GM23248 (cell line): ENCODE measurements at regions not wholly inside any gene's neighbourhood (a gene's known extent, or its start where the extent isn't known, plus 50 kb on each side); places are given as distances from the start of the nearest gene placed in this dataset.

Source experiments
- DNase-seq: peaks from one replicate; pipeline ENCODE4 v3.0.0-alpha.2; 2015
- H2AFZ ChIP-seq: fragments of 200-600 bp; sonication (generic); 2 replicates; pipeline ENCODE4 v1.6.1; 2016; ENCODE audit warnings: antibody characterized with exemption
- H3F3A ChIP-seq: fragments of 200-600 bp; sonication (generic); 2 replicates; pipeline ENCODE4 v1.6.1; 2016; ENCODE audit warnings: mild to moderate bottlenecking, antibody characterized with exemption, mixed run types; ENCODE audit not compliant: insufficient read depth
- H3K27ac ChIP-seq: fragments of 200-600 bp; sonication (generic); 2 replicates; pipeline ENCODE4 v1.5.1; 2016; ENCODE audit warnings: mild to moderate bottlenecking
- H3K27me3 ChIP-seq: fragments of 200-600 bp; sonication (generic); replicated peaks from 2 replicates; pipeline ENCODE4 v1.6.1; 2016; ENCODE audit warnings: mild to moderate bottlenecking; ENCODE audit not compliant: insufficient read depth
- H3K36me3 ChIP-seq: fragments of 200-600 bp; sonication (generic); 2 replicates; pipeline ENCODE4 v1.6.1; 2016; ENCODE audit warnings: low read depth, mild to moderate bottlenecking
- H3K4me1 ChIP-seq: fragments of 200-600 bp; sonication (generic); 2 replicates; pipeline ENCODE4 v1.6.1; 2016; ENCODE audit warnings: mild to moderate bottlenecking; ENCODE audit not compliant: insufficient read depth
- H3K4me2 ChIP-seq: fragments of 200-600 bp; sonication (generic); one replicate; pipeline ENCODE4 v1.6.1; 2016; ENCODE audit warnings: mild to moderate bottlenecking; ENCODE audit not compliant: unreplicated experiment
- H3K4me3 ChIP-seq: fragments of 200-600 bp; sonication (generic); 2 replicates; pipeline ENCODE4 v1.5.1; 2016; ENCODE audit warnings: mild to moderate bottlenecking
- H3K79me2 ChIP-seq: fragments of 200-600 bp; sonication (generic); 2 replicates; pipeline ENCODE4 v1.6.1; 2016; ENCODE audit warnings: mild to moderate bottlenecking; ENCODE audit not compliant: insufficient read depth
- H3K9ac ChIP-seq: fragments of 200-600 bp; sonication (generic); 2 replicates; pipeline ENCODE4 v1.6.1; 2016; ENCODE audit warnings: mild to moderate bottlenecking
- H3K9me2 ChIP-seq: fragments of 200-600 bp; sonication (generic); 2 replicates; pipeline ENCODE4 v1.6.1; 2016; ENCODE audit warnings: mixed run types, mild to moderate bottlenecking, moderate library complexity; ENCODE audit not compliant: insufficient read depth
- H3K9me3 ChIP-seq: fragments of 200-600 bp; sonication (generic); one replicate; pipeline ENCODE4 v1.6.1; 2017; ENCODE audit warnings: low read depth
- H4K20me1 ChIP-seq: fragments of 200-600 bp; sonication (generic); 2 replicates; pipeline ENCODE4 v1.6.0; 2016; ENCODE audit not compliant: insufficient read depth
- EZH2 ChIP-seq: fragments of 200-600 bp; sonication (generic); IDR thresholded peaks from 2 replicates; pipeline ENCODE4 v1.6.1; 2018; ENCODE audit warnings: antibody characterized with exemption, mild to moderate bottlenecking; ENCODE audit not compliant: insufficient read depth, poor library complexity, severe bottlenecking
- EZH2phosphoT487 ChIP-seq: fragments of 200-600 bp; sonication (generic); IDR thresholded peaks from 2 replicates; pipeline ENCODE4 v1.6.1; 2018; ENCODE audit warnings: antibody characterized with exemption, moderate library complexity, mild to moderate bottlenecking, low read depth; ENCODE audit not compliant: insufficient read depth
- WGBS, 2 experiments: methylation state at CpG; one replicate each; pipeline ENCODE4 v1.1.6; 2015 to 2017; ENCODE audit warnings: low lambda C conversion rate in 2 of 2, low coverage in 1 of 2; ENCODE audit errors: missing lambda C conversion rate in 2 of 2; 5-methylcytosine and 5-hydroxymethylcytosine counted together
- in situ Hi-C: fragments of 300-500 bp; cut with MboI; formaldehyde crosslinking; loops from 2 replicates; pipeline ENCODE4 v1.15.0; 2020

DNA sequence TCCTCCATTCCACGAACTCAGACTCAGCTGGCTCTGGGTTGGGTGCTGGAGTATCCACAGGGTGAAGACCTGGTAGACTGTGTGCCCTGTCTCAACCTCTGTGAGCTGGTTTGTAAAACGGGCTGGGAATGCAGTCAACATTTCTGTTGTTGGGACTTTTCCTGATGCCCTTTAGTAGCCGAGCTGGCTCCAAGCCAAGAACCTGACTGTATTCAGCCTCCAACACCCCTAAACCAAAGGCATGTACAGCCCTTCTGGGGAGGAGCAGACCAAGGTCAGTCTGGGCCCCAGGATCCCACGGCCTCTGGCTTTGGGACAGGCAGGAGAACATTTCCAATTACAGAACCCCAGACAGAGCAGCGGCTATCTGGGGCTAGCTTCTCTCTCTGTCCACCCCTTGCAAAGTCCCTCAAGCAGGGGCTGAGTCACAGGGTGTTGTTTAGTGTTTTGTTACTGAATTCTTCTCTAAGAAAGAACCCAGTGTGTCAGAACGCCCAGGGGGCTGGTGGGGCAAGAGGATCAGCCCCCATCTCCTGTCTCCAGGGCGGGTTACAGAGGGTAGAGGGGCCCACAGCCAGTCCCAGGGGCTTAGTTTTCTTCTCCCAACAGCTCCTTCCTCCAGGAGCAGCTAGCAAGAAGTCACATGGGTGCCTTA is 56.8 kb upstream of the SLC6A6 start:
- Histone ChIP-seq H2AFZ (no peak overlapping the region; the same call in 1 of the 2 replicates), H3K27ac (no peak overlapping the region)
- DNase-seq = peak; percentile 61

GRCh38 chr3:14346191-14346590 is 56.2 kb upstream of the SLC6A6 start:
- in situ Hi-C loops = no loop called here
- Histone ChIP-seq H3K27ac (no peak overlapping the region), H4K20me1 (no peaks in the 10 kb centered on the region), H3K36me3 (no peaks in the 10 kb centered on the region), H3F3A (no peaks in the 10 kb centered on the region), H3K9me2 (no peaks in the 10 kb centered on the region), H3K9me3 (no peaks in the 10 kb centered on the region), H3K9ac (no peak overlapping the region), H3K4me2 (no peak overlapping the region), H2AFZ (no peak overlapping the region; the same call in 1 of the 2 replicates), H3K4me3 (no peak overlapping the region), H3K27me3 (peaks cover 11% of the 10 kb centered on the region; the same call in 1 of the 2 replicates), H3K79me2 (no peaks in the 10 kb centered on the region), H3K4me1 (no peaks in the 10 kb centered on the region)
- TF ChIP-seq EZH2 = no peak
- no peak for TF ChIP-seq EZH2phosphoT487
- DNase-seq = no peak
- WGBS, 2 experiments = 69 to 74% methylated on average over 9 of the region's 9 CpGs

More for the DNA sequence above, 56.8 kb upstream of the SLC6A6 start:
- Histone ChIP-seq H3K4me1 (no peaks in the 10 kb centered on the region), H3K36me3 (no peaks in the 10 kb centered on the region), H3K9ac (no peak overlapping the region), H3F3A (no peaks in the 10 kb centered on the region), H3K4me2 (no peak overlapping the region), H3K27me3 (peaks cover 11% of the 10 kb centered on the region; the same call in 1 of the 2 replicates), H3K4me3 (no peak overlapping the region), H4K20me1 (no peaks in the 10 kb centered on the region), H3K9me2 (no peaks in the 10 kb centered on the region), H3K79me2 (no peaks in the 10 kb centered on the region), H3K9me3 (no peaks in the 10 kb centered on the region)
- in situ Hi-C loops = no loop called here
- WGBS, 2 experiments = 55 to 59% methylated on average over 7 of the region's 7 CpGs
- TF ChIP-seq EZH2 (no peak), EZH2phosphoT487 (no peak)

- Histone ChIP-seq H3K9ac (no peak overlapping the region), H3K9me3 (no peaks in the 10 kb centered on the region), H4K20me1 (no peaks in the 10 kb centered on the region), H3K4me3 (no peak overlapping the region), H3K36me3 (no peaks in the 10 kb centered on the region), H3K4me1 (no peaks in the 10 kb centered on the region), H3F3A (no peaks in the 10 kb centered on the region), H3K9me2 (no peaks in the 10 kb centered on the region), H3K27me3 (peaks cover 11% of the 10 kb centered on the region; the same call in 1 of the 2 replicates), H2AFZ (no peak overlapping the region), H3K79me2 (no peaks in the 10 kb centered on the region), H3K27ac (no peak overlapping the region), H3K4me2 (no peak overlapping the region)
- in situ Hi-C loops = no loop called here
- 82 to 85% methylated on average over 4 of the region's 4 CpGs for WGBS, 2 experiments
- no peak for DNase-seq
- TF ChIP-seq EZH2phosphoT487 = no peak
- no peak for TF ChIP-seq EZH2
Measured at GRCh38 chr3:14346642-14347041, 55.8 kb upstream of the SLC6A6 start.

DNA sequence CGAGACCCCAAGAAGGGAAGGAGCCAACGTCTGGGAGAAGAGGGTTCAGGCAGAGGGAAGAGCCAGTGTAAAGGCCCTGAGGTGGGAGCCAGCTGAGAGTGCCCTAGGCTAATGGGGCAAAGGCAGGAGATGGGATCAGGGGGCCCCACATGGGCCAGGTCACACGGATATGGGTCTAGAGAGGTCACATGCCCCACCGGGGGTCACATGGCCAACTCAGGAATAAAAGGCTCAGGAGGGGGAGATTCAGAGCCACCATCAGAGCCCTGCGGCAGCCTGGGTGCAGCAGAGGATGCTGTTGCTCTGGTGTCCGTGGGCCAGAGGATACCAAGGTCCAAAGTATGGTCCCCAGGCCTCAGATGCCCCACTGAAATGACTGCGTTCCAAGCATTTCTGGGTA is 55.3 kb upstream of the SLC6A6 start:
- Histone ChIP-seq H3K9ac (no peak overlapping the region), H3K27ac (no peak overlapping the region), H2AFZ (no peak overlapping the region), H3K4me3 (no peak overlapping the region), H3K4me2 (no peak overlapping the region), H3K36me3 (no peaks in the 10 kb centered on the region), H4K20me1 (no peaks in the 10 kb centered on the region), H3K9me2 (no peaks in the 10 kb centered on the region), H3K79me2 (no peaks in the 10 kb centered on the region), H3F3A (no peaks in the 10 kb centered on the region), H3K9me3 (no peaks in the 10 kb centered on the region), H3K27me3 (peaks cover 11% of the 10 kb centered on the region; the same call in 1 of the 2 replicates), H3K4me1 (no peaks in the 10 kb centered on the region)
- 70 to 73% methylated on average over 7 of the region's 7 CpGs for WGBS, 2 experiments
- in situ Hi-C loops = no loop called here
- DNase-seq = no peak
- TF ChIP-seq EZH2 = no peak
- no peak for TF ChIP-seq EZH2phosphoT487
